ENCODE measurements at regions not wholly inside any gene's neighbourhood (a gene's known extent, or its start where the extent isn't known, plus 50 kb on each side); places are given as distances from the start of the nearest gene placed in this dataset.

DNA sequence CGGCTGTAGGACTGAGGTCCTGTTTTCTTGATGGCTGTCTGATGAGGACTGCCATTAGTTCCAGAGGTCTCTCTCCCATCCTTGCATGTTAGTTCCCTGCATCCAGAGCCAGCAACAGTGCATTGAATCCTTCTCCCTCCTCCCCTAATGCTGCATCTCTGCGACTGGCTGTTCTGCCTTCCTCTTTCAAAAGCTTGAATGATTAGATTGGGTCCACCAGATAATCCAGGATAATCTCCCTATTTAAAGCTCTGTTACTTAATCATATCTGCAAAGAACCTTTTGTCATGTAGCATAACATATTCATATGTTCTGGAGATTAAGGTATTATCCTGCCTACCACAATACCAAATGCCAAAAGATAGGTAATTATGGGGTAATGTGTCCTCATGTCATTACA is 377.5 kb downstream of the GPATCH2 start:
- WGBS, 2 donors: 56 to 63% methylated on average over 2 of the region's 2 CpGs
- intact Hi-C loops (cut with DNase I): no loop called here
- Histone ChIP-seq H3K4me1 (no peaks in the 10 kb centered on the region), H3K4me3 (no peak overlapping the region), H3K9me3 (no peaks in the 10 kb centered on the region), H3K27me3 (peaks cover 0 to 16% (median 0%) of the 10 kb centered on the region in 4 donors), H3K36me3 (no peaks in the 10 kb centered on the region), H3K27ac (no peak overlapping the region)
- no peak for TF ChIP-seq POLR2A (IDR thresholded peaks at IDR 0.05)
- TF ChIP-seq, protein P1, sequence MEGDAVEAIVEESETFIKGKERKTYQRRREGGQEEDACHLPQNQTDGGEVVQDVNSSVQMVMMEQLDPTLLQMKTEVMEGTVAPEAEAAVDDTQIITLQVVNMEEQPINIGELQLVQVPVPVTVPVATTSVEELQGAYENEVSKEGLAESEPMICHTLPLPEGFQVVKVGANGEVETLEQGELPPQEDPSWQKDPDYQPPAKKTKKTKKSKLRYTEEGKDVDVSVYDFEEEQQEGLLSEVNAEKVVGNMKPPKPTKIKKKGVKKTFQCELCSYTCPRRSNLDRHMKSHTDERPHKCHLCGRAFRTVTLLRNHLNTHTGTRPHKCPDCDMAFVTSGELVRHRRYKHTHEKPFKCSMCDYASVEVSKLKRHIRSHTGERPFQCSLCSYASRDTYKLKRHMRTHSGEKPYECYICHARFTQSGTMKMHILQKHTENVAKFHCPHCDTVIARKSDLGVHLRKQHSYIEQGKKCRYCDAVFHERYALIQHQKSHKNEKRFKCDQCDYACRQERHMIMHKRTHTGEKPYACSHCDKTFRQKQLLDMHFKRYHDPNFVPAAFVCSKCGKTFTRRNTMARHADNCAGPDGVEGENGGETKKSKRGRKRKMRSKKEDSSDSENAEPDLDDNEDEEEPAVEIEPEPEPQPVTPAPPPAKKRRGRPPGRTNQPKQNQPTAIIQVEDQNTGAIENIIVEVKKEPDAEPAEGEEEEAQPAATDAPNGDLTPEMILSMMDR (IDR thresholded peaks at IDR 0.05): no peak
- no peak for DNase-seq

DNA sequence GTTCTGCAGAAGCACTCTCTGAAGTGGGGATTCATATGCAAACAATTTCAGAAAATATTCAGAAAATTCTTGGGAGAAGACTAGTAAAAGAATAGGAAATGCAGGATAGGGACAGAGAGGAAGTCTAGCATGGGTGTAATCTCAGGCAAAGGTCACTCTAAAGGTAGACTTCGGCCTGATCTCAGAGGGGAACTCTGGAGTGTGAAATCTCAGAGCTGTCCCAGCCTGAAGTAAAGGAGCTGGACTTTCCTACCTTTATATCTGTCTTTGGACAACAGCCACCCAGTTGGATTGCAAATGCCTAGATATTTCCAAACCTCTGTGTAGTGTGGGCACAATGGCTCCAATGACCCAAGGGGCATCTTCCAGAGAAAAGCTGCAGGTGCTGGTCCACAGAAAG is 379.8 kb downstream of the GPATCH2 start:
- H3K4me1 ChIP-seq: no peaks in the 10 kb centered on the region
- whole genome bisulfite sequencing, 2 donors: 73 to 89% methylated on average over 1 of the region's 1 CpG
- H3K4me3 ChIP-seq: no peak overlapping the region
- no peak overlapping the region for H3K27ac ChIP-seq
- intact Hi-C loops (cut with DNase I): no loop called here
- TF ChIP-seq POLR2A (IDR thresholded peaks at IDR 0.05): no peak
- TF ChIP-seq, protein P1 (IDR thresholded peaks at IDR 0.05): no peak
- H3K9me3 ChIP-seq: no peaks in the 10 kb centered on the region
- no peak for DNase-seq
- no peaks in the 10 kb centered on the region for H3K36me3 ChIP-seq
- peaks cover 0 to 20% (median 0%) of the 10 kb centered on the region in 4 donors for H3K27me3 ChIP-seq

DNA sequence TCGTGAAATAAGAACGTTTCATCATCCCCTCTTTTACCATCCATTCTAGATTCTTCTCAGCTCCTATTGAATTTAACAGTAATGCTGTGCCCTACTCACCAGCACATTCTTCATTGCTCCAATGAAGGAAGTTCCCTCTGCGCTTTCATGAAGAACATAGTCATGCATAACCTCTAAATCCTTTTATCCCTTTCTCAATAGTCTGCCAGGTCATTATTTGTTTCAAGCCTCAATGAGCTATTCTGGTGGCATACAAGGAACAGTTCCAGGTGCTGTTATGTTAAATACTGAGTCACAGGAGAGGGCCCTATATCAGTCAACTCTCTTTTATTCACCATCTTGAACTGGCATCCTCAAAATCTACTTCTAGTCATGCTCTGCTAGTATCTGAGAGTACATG is 381.0 kb downstream of the GPATCH2 start:
- intact Hi-C loops (cut with DNase I): no loop called here
- H3K4me3 ChIP-seq: no peak overlapping the region
- H3K9me3 ChIP-seq: no peaks in the 10 kb centered on the region
- WGBS, 2 donors: 56% methylated on average over 3 of the region's 3 CpGs
- no peaks in the 10 kb centered on the region for H3K36me3 ChIP-seq
- no peak for TF ChIP-seq POLR2A (IDR thresholded peaks at IDR 0.05)
- TF ChIP-seq, protein P1 (IDR thresholded peaks at IDR 0.05): no peak
- peaks cover 0 to 22% (median 0%) of the 10 kb centered on the region in 4 donors for H3K27me3 ChIP-seq
- H3K27ac ChIP-seq: no peak overlapping the region
- no peaks in the 10 kb centered on the region for H3K4me1 ChIP-seq
- no peak for DNase-seq

DNA sequence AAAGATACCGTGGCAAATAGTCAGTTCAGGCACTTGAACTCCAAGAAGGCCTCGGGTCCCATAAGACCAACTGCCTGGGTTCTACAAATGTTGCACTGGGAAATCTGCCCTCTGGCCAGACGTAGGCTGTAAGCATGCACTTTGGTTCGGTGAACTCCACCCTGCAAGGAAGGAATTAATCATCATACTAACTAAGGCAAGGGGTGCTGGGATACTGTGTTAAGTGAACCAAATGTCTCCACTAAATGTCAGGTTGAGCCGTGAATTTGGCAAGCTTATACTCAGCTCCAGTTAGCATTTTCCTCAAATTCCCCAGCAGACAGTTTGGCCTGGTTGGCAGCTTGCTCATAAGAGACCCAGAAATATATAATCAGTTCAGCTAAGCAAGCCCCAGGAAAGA is 385.9 kb downstream of the GPATCH2 start:
- WGBS, 2 donors: 37 to 58% methylated on average over 4 to 5 of the region's 5 CpGs

DNA sequence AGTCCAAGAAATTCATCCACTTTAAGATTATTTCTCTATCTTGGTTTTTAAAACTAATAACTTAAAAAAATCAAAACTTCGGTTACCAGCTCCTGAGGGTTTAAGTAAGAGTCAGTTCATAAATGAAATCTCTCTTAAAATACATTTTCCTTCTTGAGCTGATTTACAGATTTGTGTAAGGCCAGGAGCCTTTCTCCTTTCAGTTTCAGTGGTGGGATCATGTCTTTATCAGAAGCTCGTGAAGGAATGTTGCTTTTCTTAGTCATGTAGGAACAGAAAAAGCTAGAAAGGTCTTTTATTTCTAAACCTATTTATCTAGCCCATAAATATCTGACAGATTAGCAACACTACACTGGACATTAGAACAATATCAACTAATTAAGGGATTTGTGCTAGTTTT is 390.2 kb downstream of the GPATCH2 start:
- no peak for DNase-seq
- no peak overlapping the region for H3K4me3 ChIP-seq
- H3K4me1 ChIP-seq: no peaks in the 10 kb centered on the region
- TF ChIP-seq POLR2A (IDR thresholded peaks at IDR 0.05): no peak
- TF ChIP-seq, protein P1 (IDR thresholded peaks at IDR 0.05): no peak
- WGBS, 2 donors: 35 to 36% methylated on average over 2 of the region's 2 CpGs
- H3K9me3 ChIP-seq: no peaks in the 10 kb centered on the region
- H3K36me3 ChIP-seq: no peaks in the 10 kb centered on the region
- H3K27ac ChIP-seq: no peak overlapping the region
- H3K27me3 ChIP-seq: peaks cover 0 to 8% (median 0%) of the 10 kb centered on the region in 4 donors
- intact Hi-C loops (cut with DNase I): no loop called here

More for the DNA sequence above, 385.9 kb downstream of the GPATCH2 start:
- H3K36me3 ChIP-seq: no peaks in the 10 kb centered on the region
- no peak overlapping the region for H3K27ac ChIP-seq
- H3K4me3 ChIP-seq: no peak overlapping the region
- no peaks in the 10 kb centered on the region for H3K9me3 ChIP-seq
- peaks cover 0 to 11% (median 0%) of the 10 kb centered on the region in 4 donors for H3K27me3 ChIP-seq
- no peak for DNase-seq
- intact Hi-C loops (cut with DNase I): no loop called here
- TF ChIP-seq POLR2A (IDR thresholded peaks at IDR 0.05): no peak
- TF ChIP-seq, protein P1 (IDR thresholded peaks at IDR 0.05): no peak
- H3K4me1 ChIP-seq: no peaks in the 10 kb centered on the region
